Activated naive CD4-positive, alpha-beta T cell (primary cell): ENCODE measurements at regions not wholly inside any gene's neighbourhood (a gene's known extent, or its start where the extent isn't known, plus 50 kb on each side); places are given as distances from the start of the nearest gene placed in this dataset.

ENCODE experiments used
- DNase-seq, 4 experiments: peaks; one replicate each; lab custom pipeline; 2025; lab: John Stamatoyannopoulos, UW

DNA sequence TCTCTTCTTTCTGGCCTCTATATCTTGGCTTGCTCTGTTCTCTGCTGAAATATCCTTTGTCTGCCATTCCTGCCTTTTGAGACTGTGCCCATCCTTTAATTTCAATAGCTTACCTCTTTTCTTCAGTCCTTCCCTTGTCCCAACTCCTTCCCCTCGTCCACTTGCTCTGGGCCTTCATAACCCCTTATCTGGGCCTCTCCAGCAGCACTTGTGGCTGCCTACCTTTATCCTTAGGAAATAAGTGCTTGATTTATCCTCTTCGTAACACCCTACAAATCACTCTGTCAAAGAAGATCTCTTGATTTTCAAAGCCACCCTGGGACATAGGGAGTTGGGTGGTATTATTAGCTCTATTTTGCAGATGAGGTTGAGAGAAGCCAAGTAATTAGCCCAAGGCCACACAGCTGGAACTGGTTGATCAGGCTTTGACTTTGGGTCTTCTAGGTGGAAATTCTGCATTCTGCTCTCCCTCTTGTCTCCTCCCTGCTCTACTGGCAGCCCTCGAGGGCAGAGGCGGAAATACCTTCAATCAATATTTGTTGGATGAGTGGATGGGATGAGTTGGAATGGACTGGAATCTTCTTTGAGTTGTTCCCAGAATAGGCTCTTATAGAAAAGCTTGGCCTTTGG, 84.0 kb upstream of the TLE3 start:
- no peak for DNase-seq

DNA sequence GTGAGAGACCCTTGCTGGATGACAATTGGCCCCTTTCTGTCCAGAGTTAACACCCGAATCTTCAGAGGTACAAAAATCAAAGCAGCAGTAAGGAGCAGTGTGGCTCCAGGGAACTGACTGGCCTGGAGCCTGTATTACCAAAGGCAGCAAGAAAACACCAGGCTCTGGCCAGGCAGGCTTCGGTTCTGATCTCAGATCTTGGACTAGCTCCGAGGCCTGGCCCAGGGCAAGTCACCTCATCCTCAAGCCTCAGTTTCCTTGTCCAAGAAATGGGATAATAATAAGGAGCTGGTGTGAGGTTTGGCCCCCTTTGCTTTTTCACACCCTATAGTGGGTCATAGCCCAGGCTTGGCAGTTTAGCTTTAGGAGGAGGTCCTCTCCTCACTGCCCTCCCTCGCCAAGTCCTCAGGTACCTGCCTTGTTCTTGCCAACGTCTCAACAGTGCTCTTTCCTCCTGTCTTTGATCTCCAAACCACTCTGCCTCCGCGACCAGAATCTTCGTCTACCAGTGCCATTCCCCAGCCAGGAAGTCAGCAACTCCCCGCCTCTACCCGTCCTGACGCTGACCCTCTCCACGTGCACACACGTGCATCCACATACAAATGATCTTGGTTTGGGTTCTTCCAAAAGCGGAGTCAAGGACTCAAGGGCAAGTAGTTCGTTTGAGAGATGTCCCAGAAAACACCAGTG, 82.6 kb upstream of the TLE3 start:
- DNase-seq: no peak

DNA sequence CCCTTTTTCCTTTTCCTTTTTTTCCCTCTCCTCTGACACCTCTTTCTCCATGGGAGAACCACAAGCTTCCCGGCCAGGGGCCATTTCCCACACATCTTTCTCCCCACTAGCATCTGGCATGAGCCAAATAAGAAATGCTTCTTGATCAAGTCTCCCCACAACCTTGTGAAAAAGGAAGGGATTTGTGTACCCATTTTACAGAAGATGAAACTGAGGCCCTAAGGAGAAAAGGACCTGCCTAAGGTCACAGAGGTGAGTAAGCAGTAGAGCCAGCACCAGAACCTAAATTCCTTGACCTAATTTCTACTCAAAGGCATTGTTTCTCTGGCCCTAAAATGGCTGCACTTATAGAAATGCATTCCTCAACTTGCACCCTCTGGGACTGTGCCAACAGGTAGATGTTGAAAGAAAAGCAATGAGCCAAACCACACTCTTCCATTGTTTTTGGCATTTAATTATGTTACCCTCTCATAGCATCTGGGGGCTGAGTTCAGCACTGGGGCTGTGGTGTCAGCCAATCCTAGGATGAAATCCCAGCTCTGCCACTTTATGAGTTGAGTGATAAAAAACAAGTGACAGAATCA, 81.7 kb upstream of the TLE3 start:
- DNase-seq: no peak

DNA sequence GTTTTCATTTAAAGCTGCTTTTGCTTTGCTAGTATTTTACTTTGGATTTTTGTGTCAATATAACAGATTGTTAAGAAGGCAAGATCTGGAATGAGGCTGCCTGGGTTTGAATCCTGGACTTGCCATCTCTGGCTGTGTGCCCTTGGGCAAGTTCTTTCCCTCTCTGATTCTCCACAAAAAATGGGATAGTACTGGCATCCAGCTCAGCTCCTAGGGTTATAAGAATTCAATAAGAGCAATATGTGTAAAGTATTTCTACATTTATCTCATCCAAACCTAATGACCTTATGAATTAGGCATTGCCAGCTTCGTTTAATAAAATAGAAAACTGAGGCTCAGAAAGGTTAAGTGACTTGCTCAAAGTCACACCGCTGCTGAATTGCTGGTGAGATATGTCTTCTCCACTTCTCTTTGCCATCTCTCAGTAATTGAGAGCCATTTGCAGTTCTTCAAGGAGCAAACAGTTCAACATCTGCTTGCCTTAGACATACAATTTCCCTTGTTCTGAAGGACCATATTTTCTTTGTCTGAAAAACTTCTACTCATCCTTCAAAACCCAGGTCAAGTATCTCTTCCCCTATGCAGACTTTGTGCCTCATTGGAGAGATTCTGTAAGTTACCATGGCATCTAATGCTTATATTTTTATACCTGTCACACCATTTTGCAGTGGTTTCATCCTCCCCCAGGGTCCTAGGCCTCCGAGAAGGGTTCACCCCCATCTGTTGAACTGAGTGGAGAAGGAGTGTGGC, 80.8 kb upstream of the TLE3 start:
- no peak for DNase-seq

DNA sequence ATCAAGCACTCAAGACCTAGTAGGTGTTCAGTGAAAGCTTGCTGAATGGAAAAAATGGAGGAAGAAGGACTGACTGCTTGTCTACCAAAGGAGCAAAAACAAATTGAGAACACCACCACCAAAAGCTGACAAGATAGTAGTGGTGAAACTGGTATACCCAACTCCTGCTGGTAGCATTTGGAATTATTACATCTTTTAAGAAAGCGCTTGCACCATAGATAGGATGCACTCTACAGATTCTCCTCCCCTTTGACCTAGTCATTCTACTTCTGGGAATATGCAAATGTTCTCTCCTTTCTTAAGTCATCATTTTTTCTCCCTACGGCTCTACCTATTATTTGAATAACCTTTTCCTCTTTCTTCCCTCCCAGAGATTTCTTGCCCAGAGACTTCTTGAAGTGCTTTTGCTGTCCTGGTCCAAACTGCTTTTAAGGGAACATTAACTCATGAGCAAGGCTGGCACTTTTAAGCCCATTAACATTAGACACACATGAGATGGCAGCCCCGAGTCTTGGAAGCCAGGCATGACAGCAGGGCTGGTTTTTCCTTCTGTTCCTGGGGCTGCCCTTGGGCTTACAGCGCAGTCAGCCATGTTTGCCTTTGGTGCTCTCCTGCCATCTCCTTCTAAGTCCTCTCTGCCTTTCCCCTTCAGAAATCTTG, 75.0 kb upstream of the TLE3 start:
- no peak for DNase-seq

DNA sequence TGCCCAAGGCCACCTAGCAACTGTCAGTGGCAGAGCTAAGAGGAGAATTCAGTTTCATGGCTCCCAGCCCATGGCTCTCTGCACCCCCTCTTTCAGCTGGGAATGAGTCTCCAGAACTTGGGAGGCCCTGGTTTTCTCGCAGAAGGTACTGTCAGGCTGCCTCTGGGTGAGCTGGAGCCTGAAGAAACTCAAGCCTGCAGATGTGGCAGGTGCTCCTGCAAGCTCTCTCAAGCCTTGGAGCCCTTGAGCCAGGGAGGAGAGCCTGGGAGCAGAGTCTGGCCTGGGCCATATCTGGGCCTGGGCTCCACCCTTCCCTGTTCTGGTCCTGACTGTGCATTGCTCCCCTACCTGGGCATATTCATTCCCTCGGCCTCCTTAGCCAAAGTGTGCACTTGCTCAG, 74.4 kb upstream of the TLE3 start:
- DNase-seq: no peak

DNA sequence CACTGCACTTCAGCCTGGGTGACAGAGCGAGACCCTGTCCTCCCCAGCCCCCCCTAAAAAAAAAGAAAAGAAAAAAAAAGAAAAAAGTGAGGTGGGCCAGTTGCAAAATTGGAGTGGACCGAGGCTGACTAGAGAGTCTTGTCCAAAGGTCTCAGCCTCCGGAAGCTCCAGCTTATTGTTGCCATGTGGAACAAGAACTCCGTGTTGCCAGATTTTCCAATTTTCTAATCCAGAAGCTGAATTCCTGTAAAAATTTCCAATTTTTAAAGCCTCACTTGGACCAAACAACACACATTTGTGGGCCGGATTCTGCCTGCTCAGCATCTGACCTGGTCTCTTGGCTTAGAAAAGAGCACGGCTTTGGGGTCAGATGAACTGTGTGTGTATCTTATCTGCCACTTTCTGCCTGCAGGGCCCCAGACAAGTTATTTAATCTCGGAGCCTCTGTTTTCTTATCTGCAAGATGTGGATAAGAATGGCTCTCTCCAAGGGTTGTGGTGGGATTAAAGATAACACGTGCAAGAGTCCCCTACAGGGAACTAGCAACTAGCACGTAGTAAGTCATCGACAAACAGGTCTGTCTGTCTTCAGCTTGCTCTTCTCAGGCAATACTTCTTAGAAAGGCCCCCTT, 73.7 kb upstream of the TLE3 start:
- no peak for DNase-seq

DNA sequence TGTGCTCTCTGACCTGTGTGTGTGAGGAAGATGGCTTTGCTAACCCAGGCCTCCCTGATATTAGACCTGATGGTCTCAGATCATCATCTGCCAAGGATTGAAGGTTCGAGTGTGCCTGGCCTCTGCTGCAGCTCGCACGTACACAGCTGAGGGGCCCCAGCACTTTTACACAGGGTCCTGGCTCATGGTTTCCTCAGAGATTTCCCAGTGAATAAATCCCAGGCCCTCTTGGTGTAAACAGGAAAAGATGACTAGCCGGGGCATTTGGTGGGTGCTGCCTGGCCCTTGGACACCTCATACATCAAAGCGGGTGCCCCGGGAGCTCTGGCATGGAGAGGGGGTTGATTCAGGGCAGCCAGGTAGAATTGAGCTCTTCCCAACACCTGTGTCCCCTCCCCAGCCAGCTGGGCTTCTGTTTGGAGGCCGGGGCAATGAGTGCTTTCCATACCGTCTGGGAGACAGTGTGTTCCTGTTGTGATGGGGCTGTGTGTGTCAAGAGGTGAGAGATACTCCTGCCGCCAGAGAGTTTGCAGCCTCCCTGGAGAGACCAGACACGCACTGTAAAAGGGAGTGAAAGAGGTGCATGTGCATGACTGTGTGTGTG, 72.5 kb upstream of the TLE3 start:
- DNase-seq: no peak

DNA sequence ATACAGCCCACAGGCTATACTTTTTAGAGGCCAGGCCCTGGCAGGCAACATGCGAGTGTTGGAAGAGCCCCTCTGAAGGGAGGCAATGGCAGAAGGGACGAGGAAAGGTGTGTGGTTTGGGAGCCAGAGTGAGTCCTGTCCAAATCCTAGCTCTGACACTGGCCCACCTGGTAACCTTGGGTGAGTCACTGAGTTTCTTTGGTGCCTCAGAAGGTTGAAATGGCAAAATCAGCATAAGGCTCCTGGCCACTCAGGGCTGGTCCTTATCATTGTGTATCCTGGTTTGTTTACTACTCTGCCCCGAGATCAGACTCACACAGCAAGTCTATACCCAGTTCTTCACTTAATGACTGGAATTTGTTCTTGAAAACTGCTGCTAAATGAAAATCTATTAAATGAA, 71.4 kb upstream of the TLE3 start:
- DNase-seq: no peak

DNA sequence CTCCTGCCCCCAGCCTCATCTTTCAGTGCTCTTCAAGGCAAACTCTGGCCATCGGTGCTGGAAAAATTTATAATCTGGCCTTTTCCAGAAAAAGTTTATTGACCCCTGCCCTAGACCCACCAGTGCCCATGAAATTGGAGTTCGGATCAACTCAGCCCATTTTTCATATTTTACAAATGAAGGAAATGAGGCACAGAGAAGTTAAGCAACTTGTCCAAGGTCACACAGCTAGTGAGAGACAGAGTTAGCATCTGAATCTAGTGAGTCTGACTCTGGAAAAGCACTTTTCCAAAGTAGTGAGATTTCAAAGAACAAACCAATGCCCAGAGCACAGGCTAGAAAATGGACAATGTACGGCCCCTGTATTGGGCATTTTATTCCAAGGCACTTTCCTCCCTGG, 69.4 kb upstream of the TLE3 start:
- DNase-seq: no peak

DNA sequence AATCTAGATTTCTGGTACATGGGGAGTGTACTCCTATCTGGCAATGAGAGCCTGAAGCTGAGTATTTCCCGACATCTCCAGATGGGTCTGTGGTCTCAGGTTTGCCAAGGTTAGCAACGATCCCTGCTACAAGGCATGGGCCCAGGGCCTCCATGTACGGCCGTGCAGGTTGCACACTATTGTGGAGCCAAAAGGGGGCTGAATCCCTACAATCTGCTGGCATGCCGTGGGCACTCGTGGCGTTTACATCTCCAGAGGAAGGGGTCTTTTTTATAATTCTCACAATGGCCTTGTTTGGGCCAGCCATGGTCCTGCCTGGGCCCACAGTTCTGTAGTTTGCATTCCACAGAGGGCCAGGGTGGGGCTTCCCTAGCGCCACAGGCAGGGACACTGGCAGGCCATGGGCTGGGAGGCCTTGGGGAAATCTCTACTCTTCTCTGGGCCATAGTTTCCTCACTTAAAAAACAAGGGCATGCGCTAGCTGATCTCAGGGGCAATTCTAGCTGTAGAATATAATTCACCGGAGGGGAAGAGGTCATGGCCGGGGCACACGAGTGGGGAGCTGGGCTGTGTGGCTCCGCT, 68.9 kb upstream of the TLE3 start:
- DNase-seq: no peak

DNA sequence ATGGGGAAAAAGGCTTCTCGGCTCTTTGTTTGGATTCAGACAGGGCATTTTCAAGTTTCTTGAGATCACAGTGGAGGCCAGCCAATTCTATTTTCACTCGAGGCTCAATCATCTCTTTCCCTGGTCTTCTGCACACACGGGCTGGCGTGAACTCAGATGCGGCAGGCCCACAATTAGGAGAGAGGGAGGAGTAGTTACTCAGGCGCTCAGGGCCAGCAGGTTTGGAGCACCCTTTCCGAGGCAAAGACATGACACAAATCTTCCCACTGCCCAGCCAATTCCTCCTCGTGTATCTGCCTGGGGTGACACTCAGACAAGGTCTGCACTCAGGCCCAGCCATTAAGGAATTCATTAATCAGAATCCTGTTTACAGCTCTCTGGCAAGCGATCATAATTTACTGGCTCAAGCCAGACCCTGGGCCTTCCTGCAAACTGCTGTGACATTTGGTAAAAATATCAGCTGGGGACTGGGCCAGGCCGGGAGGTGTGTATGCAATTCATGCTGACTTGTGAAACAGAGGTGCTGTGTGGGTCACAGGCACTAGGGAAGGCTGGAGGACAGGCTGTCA, 68.1 kb upstream of the TLE3 start:
- no peak for DNase-seq

DNA sequence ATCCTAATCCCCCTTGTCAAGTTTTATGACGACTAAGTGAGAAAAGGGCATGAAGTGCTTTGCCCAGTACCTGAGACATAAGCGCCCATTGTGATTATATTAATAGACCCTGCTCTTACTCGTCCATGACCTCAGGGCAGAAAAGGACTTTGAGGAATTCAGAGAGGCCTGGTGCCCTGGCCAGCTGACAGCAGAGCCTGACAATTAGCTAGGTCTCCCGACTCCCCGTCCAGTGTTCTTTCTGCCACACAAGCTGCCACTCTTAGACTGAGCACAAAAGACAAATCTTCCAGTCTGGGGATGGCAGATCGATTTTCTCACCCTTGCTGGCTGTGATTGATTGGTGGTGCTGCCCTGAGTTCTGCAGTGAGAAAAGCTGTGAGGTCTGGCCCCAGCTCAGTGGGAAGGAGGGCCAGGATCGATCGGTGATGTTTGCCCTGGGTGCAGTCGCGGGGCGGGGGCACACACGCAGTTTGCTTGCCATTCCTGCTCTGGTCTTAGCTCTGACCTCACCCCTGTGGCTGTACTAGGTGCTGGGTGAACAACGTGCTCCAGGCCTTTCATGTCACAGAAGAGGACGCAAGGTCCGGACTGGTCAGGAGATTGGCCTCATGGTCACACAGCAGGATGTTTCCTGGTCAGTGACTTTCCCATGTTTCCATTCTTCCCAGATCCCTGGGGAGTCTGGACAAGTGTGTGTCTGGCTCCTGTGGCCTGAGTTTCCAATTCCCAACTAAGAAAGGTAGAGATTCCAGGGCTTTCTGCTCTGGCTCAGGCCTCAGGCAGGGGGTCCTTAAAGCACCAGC, 67.4 kb upstream of the TLE3 start:
- no peak for DNase-seq

DNA sequence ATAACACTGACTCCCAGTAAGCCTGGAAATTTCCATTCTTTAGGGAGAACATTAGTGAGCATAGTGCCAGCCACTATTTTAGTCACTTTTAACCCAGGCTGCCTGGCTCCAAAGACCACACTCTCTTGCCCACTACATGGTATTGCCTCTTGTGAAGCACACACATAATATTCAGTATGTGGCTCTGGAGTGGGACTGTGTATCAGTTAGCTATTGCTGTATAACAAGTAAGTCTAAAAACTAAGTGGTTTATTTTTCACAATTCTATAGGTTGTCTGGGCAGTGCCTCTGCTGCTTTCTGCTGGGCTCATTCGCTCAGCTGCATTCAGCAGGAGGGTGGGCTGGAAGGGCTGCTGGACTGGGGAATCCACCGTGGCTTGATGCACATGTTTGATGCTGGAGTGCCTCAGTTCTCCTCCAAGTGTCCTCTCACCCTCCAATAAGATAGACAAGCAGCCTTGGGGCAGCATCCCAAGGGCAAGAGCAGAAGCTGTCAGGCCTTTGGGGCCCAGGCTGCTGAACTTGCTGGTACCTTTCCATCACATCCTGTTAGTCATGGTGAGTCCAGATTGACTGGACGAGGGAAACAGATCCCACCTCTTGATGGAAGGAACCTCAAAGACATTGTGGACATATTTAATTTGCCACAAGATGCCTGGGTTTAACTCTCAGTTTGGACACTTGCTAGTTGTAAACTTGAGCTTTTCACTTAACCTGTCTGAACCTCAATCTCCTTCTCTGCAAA, 66.6 kb upstream of the TLE3 start:
- no peak for DNase-seq

DNA sequence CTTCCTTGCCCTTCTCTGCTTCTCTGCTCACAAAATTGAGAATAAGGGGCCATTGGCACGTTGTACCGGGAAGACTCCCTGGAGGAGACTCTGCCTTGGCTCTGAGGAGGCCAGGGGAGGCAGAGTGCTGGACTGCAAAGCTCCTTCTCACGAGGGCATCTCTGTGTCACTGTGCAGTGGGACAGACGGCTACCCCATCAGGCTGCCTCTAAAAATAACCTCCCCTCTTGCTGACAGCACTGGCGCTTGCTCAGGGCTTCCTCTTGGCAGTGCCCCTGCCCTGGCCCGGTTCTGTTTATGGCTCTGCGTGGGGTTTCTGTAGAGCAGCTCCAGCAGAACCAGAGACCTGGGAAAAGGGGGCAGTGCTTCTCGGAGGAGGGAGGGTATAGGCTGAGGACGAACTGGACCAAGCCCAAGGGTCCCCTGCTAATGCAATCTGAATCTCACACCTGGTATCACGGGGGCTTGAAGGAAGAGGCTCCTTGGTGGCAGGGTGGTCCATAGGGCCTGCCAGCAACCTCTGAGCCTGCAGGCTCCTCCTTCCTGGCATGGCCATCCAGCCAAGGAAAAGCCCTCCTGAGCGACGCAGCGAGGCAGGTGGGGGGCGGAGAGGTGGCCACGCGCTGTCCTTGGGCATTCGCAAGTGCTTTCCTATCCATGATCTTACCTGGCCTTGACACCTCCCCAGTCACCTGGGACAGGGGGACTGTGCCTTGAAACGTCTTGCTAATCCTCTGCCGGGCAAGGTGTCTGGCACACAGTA, 63.3 kb upstream of the TLE3 start:
- no peak for DNase-seq

DNA sequence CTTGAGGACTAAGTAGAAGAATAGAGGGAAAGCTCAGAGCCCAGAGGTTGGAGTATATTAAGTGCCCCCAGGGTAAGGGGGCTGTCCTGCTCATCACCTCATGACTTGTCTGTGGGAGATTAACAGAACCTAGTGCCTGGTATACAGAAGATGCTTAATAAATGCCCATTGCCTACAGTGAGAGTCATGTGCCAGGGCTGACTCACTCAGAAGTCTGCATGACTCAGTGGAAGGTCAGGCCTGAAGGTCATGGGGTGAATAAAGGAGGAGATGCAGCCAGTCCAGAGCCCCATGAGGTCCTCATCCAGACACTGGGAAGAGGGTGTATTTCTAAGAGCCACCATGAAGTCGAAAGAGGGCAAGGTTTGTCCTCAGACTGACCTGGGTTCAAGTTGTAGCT, 62.5 kb upstream of the TLE3 start:
- DNase-seq: no peak

DNA sequence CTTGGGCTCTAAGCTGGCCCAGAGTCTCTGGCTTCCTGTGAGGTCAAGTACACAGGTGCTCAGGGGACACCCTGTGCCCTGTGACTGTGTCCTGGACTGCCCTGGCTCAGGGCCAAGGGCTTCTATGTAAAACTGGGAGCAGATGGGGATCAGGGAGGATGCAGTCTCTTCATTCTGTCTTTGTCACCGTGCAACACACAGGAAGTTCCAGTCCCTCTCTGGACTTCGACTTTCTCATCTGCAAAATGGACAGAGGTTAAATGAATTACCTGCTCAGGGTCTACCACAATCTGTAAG, 61.9 kb upstream of the TLE3 start:
- no peak for DNase-seq

DNA sequence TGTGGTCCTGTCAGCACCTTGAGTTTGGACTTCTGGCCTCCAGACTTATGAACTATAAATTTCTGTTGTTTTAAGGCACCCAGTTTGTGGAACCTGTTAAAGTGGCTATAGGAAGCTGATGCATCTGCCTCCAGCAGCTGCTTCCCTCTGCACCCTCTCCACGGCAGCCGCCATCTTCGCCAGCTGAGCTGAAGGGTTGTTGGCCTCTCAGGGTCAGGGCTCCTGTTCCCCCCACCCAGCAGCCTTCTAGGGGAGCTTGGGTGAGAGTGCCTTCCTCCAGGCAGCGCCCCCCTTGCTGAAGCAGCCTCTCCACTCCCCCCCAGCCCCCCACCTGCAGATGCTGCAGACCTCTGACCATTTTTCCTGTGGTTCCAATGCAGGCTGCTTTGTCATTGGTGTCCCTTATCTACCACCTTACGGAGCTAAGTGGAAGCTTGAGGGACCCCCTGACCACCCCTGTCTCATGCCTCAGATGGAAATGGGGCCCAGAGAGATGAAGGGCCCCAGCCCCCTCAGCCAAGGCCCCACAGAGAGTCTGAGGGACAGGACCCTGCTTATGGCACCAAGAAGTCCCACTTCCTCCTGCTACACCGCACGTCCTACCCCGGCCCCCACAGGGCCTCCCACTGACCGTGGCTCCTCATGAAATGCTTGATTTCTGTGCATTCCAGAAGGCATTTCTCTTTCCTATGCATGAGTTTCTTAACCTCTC, 61.4 kb upstream of the TLE3 start:
- DNase-seq: no peak
